Islet precursor cell (in vitro differentiated cells): ENCODE measurements at regions not wholly inside any gene's neighbourhood (a gene's known extent, or its start where the extent isn't known, plus 50 kb on each side); places are given as distances from the start of the nearest gene placed in this dataset.
"Not testable (repeated sequence)": the region's sequence is repeated elsewhere in the genome, so short reads cannot be mapped to it uniquely, and the experiment has no call there.

ENCODE experiments used
- DNase-seq: peaks from one replicate; pipeline ENCODE4 v3.0.0-alpha.2; 2018

GRCh38 chr14:28382444-28383190, 384.0 kb upstream of the FOXG1 start:
- no peak for DNase-seq

- no peak for DNase-seq
Measured at GRCh38 chr14:28398506-28398905, 368.1 kb upstream of the FOXG1 start.

- DNase-seq: not testable (repeated sequence)
Measured at GRCh38 chr14:28401705-28402104, 364.9 kb upstream of the FOXG1 start.

GRCh38 chr14:28406196-28406595, 360.4 kb upstream of the FOXG1 start:
- no peak for DNase-seq

GRCh38 chr14:28407031-28407825, 359.4 kb upstream of the FOXG1 start:
- DNase-seq: no peak

GRCh38 chr14:28407996-28408395, 358.6 kb upstream of the FOXG1 start:
- DNase-seq: no peak

GRCh38 chr14:28412077-28412476, 354.5 kb upstream of the FOXG1 start:
- no peak for DNase-seq

- no peak for DNase-seq
Measured at GRCh38 chr14:28426960-28427359, 339.6 kb upstream of the FOXG1 start.

GRCh38 chr14:28436821-28437220, 329.8 kb upstream of the FOXG1 start:
- DNase-seq: no peak

- DNase-seq: no peak
Measured at GRCh38 chr14:28461389-28461788, 305.2 kb upstream of the FOXG1 start.

GRCh38 chr14:28467611-28468010, 299.0 kb upstream of the FOXG1 start:
- DNase-seq: no peak

GRCh38 chr14:28468191-28469151, 298.1 kb upstream of the FOXG1 start:
- peak; percentile 63 for DNase-seq

- no peak for DNase-seq
Measured at GRCh38 chr14:28482251-28483040, 284.1 kb upstream of the FOXG1 start.

GRCh38 chr14:28483506-28483905, 283.1 kb upstream of the FOXG1 start:
- no peak for DNase-seq

- DNase-seq: no peak
Measured at GRCh38 chr14:28488684-28489083, 277.9 kb upstream of the FOXG1 start.

- DNase-seq: no peak
Measured at GRCh38 chr14:28493516-28493915, 273.1 kb upstream of the FOXG1 start.

- DNase-seq: no peak
Measured at GRCh38 chr14:28494196-28494595, 272.4 kb upstream of the FOXG1 start.

GRCh38 chr14:28496364-28496763, 270.2 kb upstream of the FOXG1 start:
- DNase-seq: no peak

- DNase-seq: no peak
Measured at GRCh38 chr14:28502517-28502916, 264.1 kb upstream of the FOXG1 start.

GRCh38 chr14:28515571-28515970, 251.0 kb upstream of the FOXG1 start:
- DNase-seq: no peak

- DNase-seq: no peak
Measured at GRCh38 chr14:28536889-28537288, 229.7 kb upstream of the FOXG1 start.

GRCh38 chr14:28542040-28542439, 224.5 kb upstream of the FOXG1 start:
- DNase-seq: no peak
